22Rv1 (cell line): ENCODE measurements at regions not wholly inside any gene's neighbourhood (a gene's known extent, or its start where the extent isn't known, plus 50 kb on each side); places are given as distances from the start of the nearest gene placed in this dataset.
"Not testable (repeated sequence)": the region's sequence is repeated elsewhere in the genome, so short reads cannot be mapped to it uniquely, and the experiment has no call there.

ENCODE experiments used
- CTCF ChIP-seq: fragments of 450-650 bp; IDR thresholded peaks from 2 replicates; pipeline ENCODE4 v1.5.1; 2017; ENCODE audit warnings: mild to moderate bottlenecking
- ZFX ChIP-seq: fragments of 450-650 bp; IDR thresholded peaks from 2 replicates; pipeline ENCODE4 v1.6.1; 2017; ENCODE audit warnings: antibody characterized with exemption, borderline replicate concordance

- TF ChIP-seq CTCF, ZFX: not testable (repeated sequence)
Observed at GRCh38 chr4:69013933-69014332, 62.3 kb upstream of the UGT2A3 start.
